K562 (cell line): ENCODE measurements at regions not wholly inside any gene's neighbourhood (a gene's known extent, or its start where the extent isn't known, plus 50 kb on each side); places are given as distances from the start of the nearest gene placed in this dataset.

Experiments used
- CEBPG ChIP-seq, 3 experiments: fragments of 200-800 bp in 1 of 3; sonication (Bioruptor generic) in 1 of 3; sonication (generic) in 1 of 3; formaldehyde crosslinking in 1 of 3; IDR thresholded peaks in 2 of 3; conservative IDR thresholded peaks in 1 of 3; 2 replicates each; pipeline versions ENCODE4 v1.6.1 to v1.8.0; 2016 to 2022; ENCODE audit warnings: missing compliant biosample characterization in 2 of 3, missing genetic modification characterization in 2 of 3, mild to moderate bottlenecking in 1 of 3, missing genetic modification reagents in 1 of 3
- EZH2 ChIP-seq: IDR thresholded peaks from 2 replicates; pipeline ENCODE4 v1.6.1; 2012; ENCODE audit warnings: low read depth, mild to moderate bottlenecking, inconsistent platforms, low read length, borderline replicate concordance
- FOSL1 ChIP-seq: fragments of 200-800 bp; sonication (Bioruptor generic); conservative IDR thresholded peaks from 2 replicates; pipeline ENCODE4 v1.6.1; 2016; ENCODE audit warnings: missing genetic modification characterization, missing compliant biosample characterization
- KDM5B ChIP-seq: fragments of 200-600 bp; sonication (generic); IDR thresholded peaks from 2 replicates; pipeline ENCODE4 v1.6.1; 2012; ENCODE audit warnings: low read depth, mild to moderate bottlenecking, moderate library complexity, low read length, control low read depth, inconsistent platforms; ENCODE audit not compliant: insufficient replicate concordance
- KLF16 ChIP-seq: IDR thresholded peaks from 2 replicates; pipeline ENCODE4 v1.6.1; 2016; ENCODE audit warnings: antibody characterized with exemption
- LEF1 ChIP-seq: fragments of 450-650 bp; IDR thresholded peaks from 2 replicates; pipeline ENCODE4 v1.6.1; 2016; ENCODE audit warnings: mild to moderate bottlenecking
- MEF2D ChIP-seq: conservative IDR thresholded peaks from 2 replicates; pipeline ENCODE4 v1.6.1; 2016; ENCODE audit warnings: low read depth, missing genetic modification characterization, missing compliant biosample characterization
- MTA3 ChIP-seq: fragments of 450-650 bp; formaldehyde crosslinking; IDR thresholded peaks from 2 replicates; pipeline ENCODE4 v1.6.1; 2017; ENCODE audit warnings: mild to moderate bottlenecking, borderline replicate concordance
- PHF20 ChIP-seq: fragments of 450-650 bp; IDR thresholded peaks from 2 replicates; pipeline ENCODE4 v1.6.1; 2018; ENCODE audit not compliant: partially characterized antibody
- RB1 ChIP-seq: fragments of 450-650 bp; IDR thresholded peaks from 2 replicates; pipeline ENCODE4 v1.6.1; 2017; ENCODE audit warnings: low read depth, mild to moderate bottlenecking
- SNRNP70 ChIP-seq: fragments of 200-400 bp; formaldehyde crosslinking; optimal IDR thresholded peaks from 2 replicates; pipeline ENCODE3; 2017; ENCODE audit warnings: low read depth, low read length
- SOX6 ChIP-seq: fragments of 450-650 bp; IDR thresholded peaks from 2 replicates; pipeline ENCODE4 v1.6.1; 2014; ENCODE audit warnings: mild to moderate bottlenecking
- SRF ChIP-seq, 2 experiments: fragments of 250-450, 450-650 bp in 1 of 2; sonication (Bioruptor Pico) in 1 of 2; sonication (generic) in 1 of 2; formaldehyde crosslinking; IDR thresholded peaks; 2 replicates each; pipeline versions ENCODE4 v1.5.0 to v1.5.1; 2020 to 2022; ENCODE audit warnings: mild to moderate bottlenecking in 1 of 2, missing genetic modification reagents in 1 of 2
- TAL1 ChIP-seq: fragments of 450-650 bp; IDR thresholded peaks from 2 replicates; pipeline ENCODE4 v1.6.1; 2016; ENCODE audit warnings: mild to moderate bottlenecking
- XRCC4 ChIP-seq: IDR thresholded peaks from one replicate; pipeline ENCODE4 v1.6.1; 2011; ENCODE audit not compliant: insufficient read depth, insufficient read length; ENCODE audit errors: extremely low read depth
- YY1 ChIP-seq, 3 experiments: IDR thresholded peaks; 2 replicates each; pipeline ENCODE4 v1.6.1; 2011; ENCODE audit warnings: low read length in 2 of 3, mild to moderate bottlenecking in 2 of 3, moderate library complexity in 2 of 3, borderline replicate concordance in 1 of 3, control low read depth in 1 of 3, low read depth in 1 of 3; ENCODE audit not compliant: insufficient read depth in 3 of 3, insufficient replicate concordance in 2 of 3, control insufficient read depth in 1 of 3, insufficient read length in 1 of 3; ENCODE audit errors: extremely low read depth in 1 of 3
- ZKSCAN1 ChIP-seq: fragments of 150-350 bp; IDR thresholded peaks from 2 replicates; pipeline ENCODE4 v1.6.1; 2016; ENCODE audit warnings: low read depth, low read length
- ZNF398 ChIP-seq: fragments of 250-450 bp; sonication (Bioruptor Pico); IDR thresholded peaks from 2 replicates; pipeline ENCODE4 v1.8.0; 2021; ENCODE audit warnings: moderate library complexity, mild to moderate bottlenecking, inconsistent platforms
- TF ChIP-seq, protein P1 (sequence below): fragments of 450-650 bp; IDR thresholded peaks from one replicate; pipeline ENCODE4 v1.6.1; 2018; ENCODE audit warnings: mild to moderate bottlenecking, moderate library complexity; ENCODE audit not compliant: partially characterized antibody
- TF ChIP-seq, protein P2 (sequence below): fragments of 250-450 bp; sonication (Bioruptor Pico); IDR thresholded peaks from 2 replicates; pipeline ENCODE4 v1.4.0; 2020; ENCODE audit warnings: mild to moderate bottlenecking, moderate library complexity
- TF ChIP-seq, protein P3 (sequence below), 2 experiments: fragments of 450-650 bp; IDR thresholded peaks; 2 replicates each; pipeline ENCODE4 v1.6.1; 2016

GRCh38 chr12:116336542-116337065 lies 59.1 kb upstream of the MED13L start (continued):
- TF ChIP-seq, protein P1, sequence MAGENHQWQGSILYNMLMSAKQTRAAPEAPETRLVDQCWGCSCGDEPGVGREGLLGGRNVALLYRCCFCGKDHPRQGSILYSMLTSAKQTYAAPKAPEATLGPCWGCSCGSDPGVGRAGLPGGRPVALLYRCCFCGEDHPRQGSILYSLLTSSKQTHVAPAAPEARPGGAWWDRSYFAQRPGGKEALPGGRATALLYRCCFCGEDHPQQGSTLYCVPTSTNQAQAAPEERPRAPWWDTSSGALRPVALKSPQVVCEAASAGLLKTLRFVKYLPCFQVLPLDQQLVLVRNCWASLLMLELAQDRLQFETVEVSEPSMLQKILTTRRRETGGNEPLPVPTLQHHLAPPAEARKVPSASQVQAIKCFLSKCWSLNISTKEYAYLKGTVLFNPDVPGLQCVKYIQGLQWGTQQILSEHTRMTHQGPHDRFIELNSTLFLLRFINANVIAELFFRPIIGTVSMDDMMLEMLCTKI, result no peak
- TF ChIP-seq SOX6, result peak; percentile 51
- no peak for TF ChIP-seq YY1 (IDR thresholded peaks at IDR 0.05; ENCODE audit: borderline replicate concordance in 1 of 3, control insufficient read depth in 1 of 3, extremely low read depth in 1 of 3, insufficient read depth in 3 of 3, insufficient read length in 1 of 3, insufficient replicate concordance in 2 of 3, low read depth in 1 of 3, low read length in 2 of 3)
- TF ChIP-seq PHF20, result no peak
- TF ChIP-seq, protein P2, sequence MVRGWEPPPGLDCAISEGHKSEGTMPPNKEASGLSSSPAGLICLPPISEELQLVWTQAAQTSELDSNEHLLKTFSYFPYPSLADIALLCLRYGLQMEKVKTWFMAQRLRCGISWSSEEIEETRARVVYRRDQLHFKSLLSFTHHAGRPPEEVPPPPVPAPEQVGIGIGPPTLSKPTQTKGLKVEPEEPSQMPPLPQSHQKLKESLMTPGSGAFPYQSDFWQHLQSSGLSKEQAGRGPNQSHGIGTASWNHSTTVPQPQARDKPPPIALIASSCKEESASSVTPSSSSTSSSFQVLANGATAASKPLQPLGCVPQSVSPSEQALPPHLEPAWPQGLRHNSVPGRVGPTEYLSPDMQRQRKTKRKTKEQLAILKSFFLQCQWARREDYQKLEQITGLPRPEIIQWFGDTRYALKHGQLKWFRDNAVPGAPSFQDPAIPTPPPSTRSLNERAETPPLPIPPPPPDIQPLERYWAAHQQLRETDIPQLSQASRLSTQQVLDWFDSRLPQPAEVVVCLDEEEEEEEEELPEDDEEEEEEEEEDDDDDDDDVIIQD (CRISPR knock-in tag), result no peak
- no peak for TF ChIP-seq XRCC4
- no peak for TF ChIP-seq ZKSCAN1
- TF ChIP-seq ZNF398 (CRISPR knock-in tag), result no peak
- no peak for TF ChIP-seq SNRNP70
- no peak for TF ChIP-seq SRF (CRISPR knock-in tag; IDR thresholded peaks at IDR 0.05)
- 0 out of 2 replicates have a peak, but pooled peaks have one; percentile 35 for TF ChIP-seq FOSL1
- no peak for TF ChIP-seq KLF16
- TF ChIP-seq MTA3, result 0 out of 2 replicates have a peak, but pooled peaks have one; percentile 43
- TF ChIP-seq MEF2D (tag), result no peak
- TF ChIP-seq LEF1, result no peak
- TF ChIP-seq CEBPG (CRISPR knock-in tag; IDR thresholded peaks at IDR 0.05), result peak; percentile 43; the same call in 1 of the 2 replicates
- no peak for TF ChIP-seq CEBPG (tag; conservative IDR thresholded peaks at IDR 0.05 in 1 of 2, IDR thresholded peaks at IDR 0.05 in 1 of 2)
- TF ChIP-seq KDM5B, result no peak
- TF ChIP-seq EZH2, result no peak
- TF ChIP-seq, protein P3, sequence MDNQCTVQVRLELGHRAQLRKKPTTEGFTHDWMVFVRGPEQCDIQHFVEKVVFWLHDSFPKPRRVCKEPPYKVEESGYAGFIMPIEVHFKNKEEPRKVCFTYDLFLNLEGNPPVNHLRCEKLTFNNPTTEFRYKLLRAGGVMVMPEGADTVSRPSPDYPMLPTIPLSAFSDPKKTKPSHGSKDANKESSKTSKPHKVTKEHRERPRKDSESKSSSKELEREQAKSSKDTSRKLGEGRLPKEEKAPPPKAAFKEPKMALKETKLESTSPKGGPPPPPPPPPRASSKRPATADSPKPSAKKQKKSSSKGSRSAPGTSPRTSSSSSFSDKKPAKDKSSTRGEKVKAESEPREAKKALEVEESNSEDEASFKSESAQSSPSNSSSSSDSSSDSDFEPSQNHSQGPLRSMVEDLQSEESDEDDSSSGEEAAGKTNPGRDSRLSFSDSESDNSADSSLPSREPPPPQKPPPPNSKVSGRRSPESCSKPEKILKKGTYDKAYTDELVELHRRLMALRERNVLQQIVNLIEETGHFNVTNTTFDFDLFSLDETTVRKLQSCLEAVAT (IDR thresholded peaks at IDR 0.05), result 0 out of 4 replicates have a peak, but pooled peaks of 1 of the 2 experiments have one; percentile 37
- no peak for TF ChIP-seq RB1
- TF ChIP-seq TAL1, result no peak
